ENCODE measurements at regions not wholly inside any gene's neighbourhood (a gene's known extent, or its start where the extent isn't known, plus 50 kb on each side); places are given as distances from the start of the nearest gene placed in this dataset.

- Mint-ChIP-seq H3K27me3 (peaks cover 4% of the 10 kb centered on the region), H3K4me1 (no peaks in the 10 kb centered on the region), H3K27ac (no peak overlapping the region), H3K4me3 (no peak overlapping the region), H3K9me3 (ENCODE audit: insufficient read depth) (peaks cover 4% of the 10 kb centered on the region)
- no peak overlapping the region for H2AFZ ChIP-seq (ENCODE audit: insufficient read depth, low read depth, low read length, poor library complexity, severe bottlenecking)
- no peak overlapping the region for H3K4me2 ChIP-seq (replicated peaks; ENCODE audit: low read depth, low read length, poor library complexity, severe bottlenecking)
- DNase-seq (no peak), ATAC-seq (ENCODE audit: low read depth) (no peak)
- no peaks in the 10 kb centered on the region for H3K4me1 ChIP-seq (ENCODE audit: control insufficient read depth in 2 of 2, insufficient read depth in 2 of 2, low read length in 2 of 2)
- intact Hi-C loops (cut with micrococcal nuclease) = no loop called here
- no peak overlapping the region for H3K27ac ChIP-seq (ENCODE audit: low read length in 2 of 2)
- POLR2A ChIA-PET = no interaction called here
- no peaks in the 10 kb centered on the region for H3K27me3 ChIP-seq (replicated peaks in 1 of 4; ENCODE audit: control extremely low read depth in 1 of 4, control insufficient read depth in 3 of 4, insufficient read depth in 4 of 4, low read length in 3 of 4)
- no peak overlapping the region for H3K4me3 ChIP-seq (ENCODE audit: control extremely low read depth in 1 of 5, extremely low read depth in 1 of 5, insufficient read depth in 1 of 5, low read depth in 2 of 5, low read length in 4 of 5)
- TF ChIP-seq, protein P1, sequence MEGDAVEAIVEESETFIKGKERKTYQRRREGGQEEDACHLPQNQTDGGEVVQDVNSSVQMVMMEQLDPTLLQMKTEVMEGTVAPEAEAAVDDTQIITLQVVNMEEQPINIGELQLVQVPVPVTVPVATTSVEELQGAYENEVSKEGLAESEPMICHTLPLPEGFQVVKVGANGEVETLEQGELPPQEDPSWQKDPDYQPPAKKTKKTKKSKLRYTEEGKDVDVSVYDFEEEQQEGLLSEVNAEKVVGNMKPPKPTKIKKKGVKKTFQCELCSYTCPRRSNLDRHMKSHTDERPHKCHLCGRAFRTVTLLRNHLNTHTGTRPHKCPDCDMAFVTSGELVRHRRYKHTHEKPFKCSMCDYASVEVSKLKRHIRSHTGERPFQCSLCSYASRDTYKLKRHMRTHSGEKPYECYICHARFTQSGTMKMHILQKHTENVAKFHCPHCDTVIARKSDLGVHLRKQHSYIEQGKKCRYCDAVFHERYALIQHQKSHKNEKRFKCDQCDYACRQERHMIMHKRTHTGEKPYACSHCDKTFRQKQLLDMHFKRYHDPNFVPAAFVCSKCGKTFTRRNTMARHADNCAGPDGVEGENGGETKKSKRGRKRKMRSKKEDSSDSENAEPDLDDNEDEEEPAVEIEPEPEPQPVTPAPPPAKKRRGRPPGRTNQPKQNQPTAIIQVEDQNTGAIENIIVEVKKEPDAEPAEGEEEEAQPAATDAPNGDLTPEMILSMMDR (IDR thresholded peaks at IDR 0.05) = no peak
- TF ChIP-seq EZH2 (IDR thresholded peaks at IDR 0.05; ENCODE audit: borderline replicate concordance, insufficient read depth, low read depth, low read length, poor library complexity, severe bottlenecking) = no peak
- H3K9me3 ChIP-seq (ENCODE audit: control extremely low read depth in 1 of 3, control insufficient read depth in 2 of 3, insufficient read depth in 1 of 3, low read length in 2 of 3) = peaks cover 0 to 1% (median 1%) of the 10 kb centered on the region in 3 donors
- no peaks in the 10 kb centered on the region for H3K79me2 ChIP-seq (ENCODE audit: control insufficient read depth, insufficient read depth, low read length)
- H3K9ac ChIP-seq (ENCODE audit: low read length) = no peak overlapping the region
- no peaks in the 10 kb centered on the region for H4K20me1 ChIP-seq (ENCODE audit: control insufficient read depth, insufficient read depth, low read length, poor library complexity, severe bottlenecking)
- CTCF ChIA-PET = no interaction called here
- no CpG with 5 or more reads among the region's 1 CpG for WGBS (ENCODE audit: insufficient coverage)
- no peaks in the 10 kb centered on the region for H3K36me3 ChIP-seq (replicated peaks in 1 of 2; ENCODE audit: control extremely low read depth in 1 of 2, control insufficient read depth in 1 of 2, extremely low read depth in 1 of 2, insufficient read depth in 2 of 2, low read length in 1 of 2)
Measured at GRCh38 chr20:40916276-40916675, 112.3 kb upstream of the TOP1 start.

- no peaks in the 10 kb centered on the region for H3K36me3 ChIP-seq (replicated peaks in 1 of 2; ENCODE audit: control extremely low read depth in 1 of 2, control insufficient read depth in 1 of 2, extremely low read depth in 1 of 2, insufficient read depth in 2 of 2, low read length in 1 of 2)
- no peak overlapping the region for H2AFZ ChIP-seq (ENCODE audit: insufficient read depth, low read depth, low read length, poor library complexity, severe bottlenecking)
- no peak overlapping the region for H3K4me3 ChIP-seq (ENCODE audit: control extremely low read depth in 1 of 5, extremely low read depth in 1 of 5, insufficient read depth in 1 of 5, low read depth in 2 of 5, low read length in 4 of 5)
- no peak for ATAC-seq (ENCODE audit: low read depth)
- Mint-ChIP-seq H3K27ac (no peak overlapping the region), H3K9me3 (ENCODE audit: insufficient read depth) (peaks cover 4% of the 10 kb centered on the region), H3K27me3 (peaks cover 4% of the 10 kb centered on the region), H3K4me1 (no peaks in the 10 kb centered on the region), H3K4me3 (no peak overlapping the region)
- H3K9ac ChIP-seq (ENCODE audit: low read length) = no peak overlapping the region
- DNase-seq = no peak
- TF ChIP-seq, protein P1 (IDR thresholded peaks at IDR 0.05) = no peak
- no peak for TF ChIP-seq EZH2 (IDR thresholded peaks at IDR 0.05; ENCODE audit: borderline replicate concordance, insufficient read depth, low read depth, low read length, poor library complexity, severe bottlenecking)
- CTCF ChIA-PET = no interaction called here
- H3K4me2 ChIP-seq (replicated peaks; ENCODE audit: low read depth, low read length, poor library complexity, severe bottlenecking) = no peak overlapping the region
- no peaks in the 10 kb centered on the region for H4K20me1 ChIP-seq (ENCODE audit: control insufficient read depth, insufficient read depth, low read length, poor library complexity, severe bottlenecking)
- H3K79me2 ChIP-seq (ENCODE audit: control insufficient read depth, insufficient read depth, low read length) = no peaks in the 10 kb centered on the region
- POLR2A ChIA-PET = no interaction called here
- intact Hi-C loops (cut with micrococcal nuclease) = no loop called here
- 86% methylated on average over 2 of the region's 2 CpGs for WGBS (ENCODE audit: insufficient coverage)
- no peak overlapping the region for H3K27ac ChIP-seq (ENCODE audit: low read length in 2 of 2)
- no peaks in the 10 kb centered on the region for H3K4me1 ChIP-seq (ENCODE audit: control insufficient read depth in 2 of 2, insufficient read depth in 2 of 2, low read length in 2 of 2)
- H3K9me3 ChIP-seq (ENCODE audit: control extremely low read depth in 1 of 3, control insufficient read depth in 2 of 3, insufficient read depth in 1 of 3, low read length in 2 of 3) = peaks cover 0 to 1% (median 0%) of the 10 kb centered on the region in 3 donors
- H3K27me3 ChIP-seq (replicated peaks in 1 of 4; ENCODE audit: control extremely low read depth in 1 of 4, control insufficient read depth in 3 of 4, insufficient read depth in 4 of 4, low read length in 3 of 4) = no peaks in the 10 kb centered on the region
Measured at GRCh38 chr20:40920291-40920690, 108.3 kb upstream of the TOP1 start.

Data from B cell (primary cell).